ENCODE measurements at regions not wholly inside any gene's neighbourhood (a gene's known extent, or its start where the extent isn't known, plus 50 kb on each side); places are given as distances from the start of the nearest gene placed in this dataset.

GRCh38 chr1:165025805-165026204, 330.7 kb downstream of the LMX1A start:
- no peak for DNase-seq

- DNase-seq: no peak
These were observed 341.8 kb downstream of the LMX1A start for GRCh38 chr1:165014753-165015152.

- no peak for DNase-seq
These were observed 344.5 kb downstream of the LMX1A start for GRCh38 chr1:165011991-165012531.

GRCh38 chr1:165011186-165011585, 345.3 kb downstream of the LMX1A start:
- no peak for DNase-seq

GRCh38 chr1:165010418-165011070, 346.0 kb downstream of the LMX1A start:
- no peak for DNase-seq

- no peak for DNase-seq
These were observed 349.7 kb downstream of the LMX1A start for GRCh38 chr1:165006831-165007230.

GRCh38 chr1:164999146-164999545, 357.4 kb downstream of the LMX1A start:
- no peak for DNase-seq

- DNase-seq: no peak
These were observed 364.7 kb downstream of the LMX1A start for GRCh38 chr1:164991763-164992314.

GRCh38 chr1:164983023-164983650, 373.4 kb downstream of the LMX1A start:
- DNase-seq: no peak

GRCh38 chr1:164982545-164982944, 374.0 kb downstream of the LMX1A start:
- no peak for DNase-seq

GRCh38 chr1:164977561-164977960, 379.0 kb downstream of the LMX1A start:
- no peak for DNase-seq

- no peak for DNase-seq
These were observed 384.5 kb downstream of the LMX1A start for GRCh38 chr1:164971921-164972415.

GRCh38 chr1:164971391-164971790, 385.1 kb downstream of the LMX1A start:
- DNase-seq: no peak

GRCh38 chr1:164969253-164969652, 387.3 kb downstream of the LMX1A start:
- DNase-seq: no peak

GRCh38 chr1:164967300-164967699, 389.2 kb downstream of the LMX1A start:
- DNase-seq: no peak

- DNase-seq: no peak
These were observed 394.8 kb downstream of the LMX1A start for GRCh38 chr1:164961715-164962114.

GRCh38 chr1:164958982-164959768, 397.3 kb downstream of the LMX1A start:
- no peak for DNase-seq

GRCh38 chr1:164953815-164954214, 394.8 kb downstream of the PBX1 start:
- DNase-seq: no peak

- DNase-seq: no peak
These were observed 394.1 kb downstream of the PBX1 start for GRCh38 chr1:164953098-164953497.

GRCh38 chr1:164951508-164951907, 392.5 kb downstream of the PBX1 start:
- no peak for DNase-seq

- DNase-seq: no peak
These were observed 391.6 kb downstream of the PBX1 start for GRCh38 chr1:164950541-164950986.

GRCh38 chr1:164949771-164950471, 390.9 kb downstream of the PBX1 start:
- no peak for DNase-seq

GRCh38 chr1:164948101-164948500, 389.1 kb downstream of the PBX1 start:
- no peak for DNase-seq
